Brain microvascular endothelial cell (primary cell): ENCODE measurements at regions not wholly inside any gene's neighbourhood (a gene's known extent, or its start where the extent isn't known, plus 50 kb on each side); places are given as distances from the start of the nearest gene placed in this dataset.
"Not testable (repeated sequence)": the region's sequence is repeated elsewhere in the genome, so short reads cannot be mapped to it uniquely, and the experiment has no call there.

ENCODE experiments used
- DNase-seq: peaks from one replicate; pipeline ENCODE4 v3.0.0-alpha.2; 2020
- H3K27ac ChIP-seq: fragments of 250-450 bp; sonication (Bioruptor Pico); 2 replicates; pipeline ENCODE4 v1.5.1; 2020; ENCODE audit warnings: mild to moderate bottlenecking, moderate library complexity
- H3K27me3 ChIP-seq: fragments of 250-450 bp; sonication (Bioruptor Pico); replicated peaks from 2 replicates; pipeline ENCODE4 v1.5.1; 2020; ENCODE audit warnings: mild to moderate bottlenecking
- H3K36me3 ChIP-seq: fragments of 250-450 bp; sonication (Bioruptor Pico); replicated peaks from 2 replicates; pipeline ENCODE4 v1.5.1; 2020; ENCODE audit warnings: mild to moderate bottlenecking
- H3K4me3 ChIP-seq: 2 replicates; pipeline ENCODE4 v1.5.1; 2011; ENCODE audit warnings: low read depth, mild to moderate bottlenecking, control low read depth, low read length, moderate library complexity
- CTCF ChIP-seq: IDR thresholded peaks from 2 replicates; pipeline ENCODE4 v1.5.1; 2011; ENCODE audit warnings: low read depth, mild to moderate bottlenecking, moderate library complexity, low read length, control low read depth, inconsistent platforms; ENCODE audit errors: missing control alignments
- in situ Hi-C: cut with HindIII; loops from 2 replicates; pipeline ENCODE4 v1.10.0; 2017; ENCODE audit warnings: low sequenced_read_pairs, low pct_ligation_motif_present

GRCh38 chr14:95611293-95611880 is 74.8 kb upstream of the TCL1B start:
- H3K4me3 ChIP-seq, result no peak overlapping the region
- no peak overlapping the region for H3K27ac ChIP-seq
- H3K36me3 ChIP-seq, result no peaks in the 10 kb centered on the region
- in situ Hi-C loops, result no loop called here
- no peaks in the 10 kb centered on the region for H3K27me3 ChIP-seq
- no peak for TF ChIP-seq CTCF
- no peak for DNase-seq

GRCh38 chr14:95614349-95614748 is 71.9 kb upstream of the TCL1B start:
- no peaks in the 10 kb centered on the region for H3K27me3 ChIP-seq
- no peaks in the 10 kb centered on the region for H3K36me3 ChIP-seq
- in situ Hi-C loops, result no loop called here
- H3K27ac ChIP-seq, result no peak overlapping the region
- no peak overlapping the region for H3K4me3 ChIP-seq
- TF ChIP-seq CTCF, result no peak
- no peak for DNase-seq

- H3K27ac ChIP-seq, result no peak overlapping the region
- DNase-seq, result no peak
- H3K27me3 ChIP-seq, result no peaks in the 10 kb centered on the region
- H3K4me3 ChIP-seq, result no peak overlapping the region
- H3K36me3 ChIP-seq, result no peaks in the 10 kb centered on the region
- TF ChIP-seq CTCF, result no peak
- in situ Hi-C loops, result no loop called here
Observed at GRCh38 chr14:95616745-95617144, 69.5 kb upstream of the TCL1B start.

GRCh38 chr14:95619785-95620417 is 66.3 kb upstream of the TCL1B start:
- no peak for DNase-seq
- in situ Hi-C loops, result no loop called here
- no peak for TF ChIP-seq CTCF

GRCh38 chr14:95620659-95621059 is 65.6 kb upstream of the TCL1B start:
- Histone ChIP-seq H3K4me3 (no peak overlapping the region), H3K27me3 (no peaks in the 10 kb centered on the region), H3K36me3 (no peaks in the 10 kb centered on the region), H3K27ac (no peak overlapping the region)
- in situ Hi-C loops, result no loop called here
- DNase-seq, result no peak
- TF ChIP-seq CTCF, result no peak

More at GRCh38 chr14:95619785-95620417, 66.3 kb upstream of the TCL1B start:
- no peaks in the 10 kb centered on the region for H3K36me3 ChIP-seq
- no peaks in the 10 kb centered on the region for H3K27me3 ChIP-seq
- H3K4me3 ChIP-seq, result no peak overlapping the region
- no peak overlapping the region for H3K27ac ChIP-seq

GRCh38 chr14:95623195-95623594 is 63.0 kb upstream of the TCL1B start:
- no peaks in the 10 kb centered on the region for H3K27me3 ChIP-seq
- H3K36me3 ChIP-seq, result no peaks in the 10 kb centered on the region
- TF ChIP-seq CTCF, result no peak
- DNase-seq, result no peak
- no peak overlapping the region for H3K4me3 ChIP-seq
- in situ Hi-C loops, result no loop called here
- H3K27ac ChIP-seq, result no peak overlapping the region

GRCh38 chr14:95625710-95626109 is 60.5 kb upstream of the TCL1B start:
- H3K27ac ChIP-seq, H3K36me3 ChIP-seq, DNase-seq, H3K4me3 ChIP-seq, H3K27me3 ChIP-seq, in situ Hi-C loops: not testable (repeated sequence)
